MCF 10A (cell line): ENCODE measurements at regions not wholly inside any gene's neighbourhood (a gene's known extent, or its start where the extent isn't known, plus 50 kb on each side); places are given as distances from the start of the nearest gene placed in this dataset.

Experiments used
- BruUV-seq: library from RNA; stranded (reverse); fragments of 400-500 nt; replicated peaks from 2 replicates; lab custom pipeline; 2021; lab: Mats Ljungman, UMichigan
- CTCF ChIA-PET: fragments of 300-600 bp; sonication (Branson Sonifier 250); formaldehyde crosslinking; extraction: SDS; loops from one replicate; lab custom pipeline; 2021; ENCODE audit warnings: antibody characterized with exemption, inconsistent platforms; lab: Yijun Ruan, JAX
- POLR2A ChIA-PET: fragments of 300-600, 350-650 bp; sonication (Branson Sonifier 250); formaldehyde crosslinking; extraction: SDS; loops from one replicate; lab custom pipeline; 2020; ENCODE audit warnings: antibody characterized with exemption, inconsistent platforms; lab: Yijun Ruan, JAX
- DNase-seq: peaks from one replicate; pipeline ENCODE4 v3.0.0-alpha.2; 2018; ENCODE audit not compliant: unreplicated experiment
- H3K27ac Mint-ChIP-seq: one replicate; pipeline ENCODE4 v1.8.0; 2022; ENCODE audit warnings: mild to moderate bottlenecking, low read depth, mixed read lengths; ENCODE audit not compliant: unreplicated experiment
- H3K27me3 Mint-ChIP-seq: one replicate; pipeline ENCODE4 v1.8.0; 2022; ENCODE audit warnings: mixed read lengths; ENCODE audit not compliant: insufficient read depth, unreplicated experiment
- H3K36me3 Mint-ChIP-seq: one replicate; pipeline ENCODE4 v1.8.0; 2022; ENCODE audit warnings: mild to moderate bottlenecking, moderate library complexity, mixed read lengths; ENCODE audit not compliant: insufficient read depth, unreplicated experiment
- H3K4me1 Mint-ChIP-seq: one replicate; pipeline ENCODE4 v1.8.0; 2022; ENCODE audit warnings: mixed read lengths; ENCODE audit not compliant: insufficient read depth, unreplicated experiment
- H3K4me3 Mint-ChIP-seq: one replicate; pipeline ENCODE4 v1.8.0; 2022; ENCODE audit warnings: mild to moderate bottlenecking, moderate library complexity, mixed read lengths; ENCODE audit not compliant: unreplicated experiment
- H3K9me3 Mint-ChIP-seq: one replicate; pipeline ENCODE4 v1.8.0; 2022; ENCODE audit warnings: mixed read lengths; ENCODE audit not compliant: unreplicated experiment
- CTCF ChIP-seq: fragments of 200-600 bp; IDR thresholded peaks from one replicate; pipeline ENCODE4 v1.8.0; 2022; ENCODE audit warnings: antibody characterized with exemption, mild to moderate bottlenecking; ENCODE audit not compliant: unreplicated experiment
- intact Hi-C: fragments of 100-400 bp; cut with micrococcal nuclease; formaldehyde crosslinking; loops from 2 replicates; pipeline ENCODE4 v1.14.1; 2022

- Mint-ChIP-seq H3K36me3 (no peaks in the 10 kb centered on the region), H3K4me3 (no peak overlapping the region), H3K27ac (no peak overlapping the region), H3K27me3 (no peaks in the 10 kb centered on the region), H3K9me3 (no peaks in the 10 kb centered on the region), H3K4me1 (peaks cover 6% of the 10 kb centered on the region)
- no TSS peak for BruUV-seq
- peak; percentile 74 for DNase-seq
- ChIA-PET CTCF (interaction anchor here (0.6 to 15.2 kb wide), 39 partner anchors 8 to 1227 kb away, joined by 3 to 207 read pairs (median 4); partner anchors contain the start of gene GAREM1), POLR2A (interaction anchor here (1.0 to 2.4 kb wide), 8 partner anchors 79 to 392 kb away, joined by 3 to 9 read pairs (median 4); partner anchors contain the start of gene GAREM1)
- intact Hi-C loops = loop anchor here (1.0 to 10.0 kb wide), 4 partner anchors 79 to 278 kb away; partner anchors contain the start of gene GAREM1
- peak; percentile 75 for TF ChIP-seq CTCF
These were observed 78.8 kb upstream of the GAREM1 start for GRCh38 chr18:32549248-32550110.

GRCh38 chr18:32548688-32549087 is 78.0 kb upstream of the GAREM1 start:
- DNase-seq = no peak
- H3K36me3 Mint-ChIP-seq = no peaks in the 10 kb centered on the region
- CTCF ChIA-PET = interaction anchor here (0.6 to 15.2 kb wide), 21 partner anchors 9 to 423 kb away, joined by 3 to 207 read pairs (median 4); partner anchors contain the start of gene GAREM1
- peaks cover 10% of the 10 kb centered on the region for H3K4me1 Mint-ChIP-seq
- no peaks in the 10 kb centered on the region for H3K27me3 Mint-ChIP-seq
- no TSS peak for BruUV-seq
- POLR2A ChIA-PET = interaction anchor here (1.0 to 2.4 kb wide), 7 partner anchors 78 to 391 kb away, joined by 3 to 9 read pairs (median 6); partner anchors contain the start of gene GAREM1
- TF ChIP-seq CTCF = no peak
- H3K4me3 Mint-ChIP-seq = no peak overlapping the region
- intact Hi-C loops = loop anchor here (1.0 to 10.0 kb wide), 4 partner anchors 78 to 277 kb away; partner anchors contain the start of gene GAREM1
- H3K27ac Mint-ChIP-seq = no peak overlapping the region
- H3K9me3 Mint-ChIP-seq = no peaks in the 10 kb centered on the region

GRCh38 chr18:32545631-32546030 is 74.9 kb upstream of the GAREM1 start:
- Mint-ChIP-seq H3K27ac (no peak overlapping the region), H3K4me1 (peaks cover 25% of the 10 kb centered on the region), H3K27me3 (no peaks in the 10 kb centered on the region), H3K4me3 (no peak overlapping the region), H3K36me3 (no peaks in the 10 kb centered on the region), H3K9me3 (no peaks in the 10 kb centered on the region)
- no TSS peak for BruUV-seq
- no peak for TF ChIP-seq CTCF
- intact Hi-C loops = loop anchor here (10.0 kb wide), 1 partner anchor 161 kb away; no protein-coding TSS in a partner anchor
- CTCF ChIA-PET = interaction anchor here (0.7 to 15.2 kb wide), 4 partner anchors 74 to 388 kb away, joined by 4 to 186 read pairs (median 89); partner anchors contain the start of gene GAREM1
- POLR2A ChIA-PET = interaction anchor here (0.9 to 1.0 kb wide), 2 partner anchors 74 to 602 kb away, joined by 3 to 4 read pairs; partner anchors contain the start of gene TRAPPC8
- DNase-seq = no peak

- ChIA-PET POLR2A (interaction anchor here (1.0 to 3.7 kb wide), 2 partner anchors 13 to 74 kb away, joined by 3 to 39 read pairs; partner anchors contain the start of gene GAREM1), CTCF (interaction anchor here (0.7 to 15.2 kb wide), 8 partner anchors 8 to 388 kb away, joined by 3 to 186 read pairs (median 7); partner anchors contain the start of gene GAREM1)
- no peaks in the 10 kb centered on the region for H3K36me3 Mint-ChIP-seq
- intact Hi-C loops = loop anchor here (10.0 kb wide), 1 partner anchor 159 kb away; no protein-coding TSS in a partner anchor
- no peak for TF ChIP-seq CTCF
- BruUV-seq = no TSS peak
- H3K4me1 Mint-ChIP-seq = peaks cover 29% of the 10 kb centered on the region
- no peak for DNase-seq
- H3K27me3 Mint-ChIP-seq = no peaks in the 10 kb centered on the region
- H3K9me3 Mint-ChIP-seq = no peaks in the 10 kb centered on the region
- no peak overlapping the region for H3K4me3 Mint-ChIP-seq
- H3K27ac Mint-ChIP-seq = peak overlapping the region; percentile 31
These were observed 73.4 kb upstream of the GAREM1 start for GRCh38 chr18:32544088-32544487.
